ENCODE measurements at regions not wholly inside any gene's neighbourhood (a gene's known extent, or its start where the extent isn't known, plus 50 kb on each side); places are given as distances from the start of the nearest gene placed in this dataset.

DNA sequence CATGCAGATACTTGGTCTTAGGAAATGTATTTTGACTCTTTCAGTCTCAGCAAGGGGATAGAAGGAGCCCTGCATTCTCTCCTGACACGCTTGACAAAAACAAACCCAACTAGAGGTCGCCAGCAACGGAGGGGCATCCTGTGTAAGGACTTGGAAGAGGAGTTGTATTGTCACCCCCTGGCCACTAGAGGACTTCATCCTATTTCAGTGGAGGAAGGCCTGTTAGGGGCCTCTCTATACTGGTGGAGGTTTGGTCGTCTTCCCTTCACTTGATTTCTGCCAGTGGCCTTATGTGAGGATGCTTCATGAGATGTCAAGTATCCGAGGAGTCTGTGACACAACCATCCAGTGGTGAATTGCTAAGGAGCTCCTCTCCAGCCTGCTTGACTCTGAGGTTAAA lies 122.8 kb upstream of the STC2 start:
- Histone ChIP-seq H3K27me3 (no peaks in the 10 kb centered on the region), H3K36me3 (no peaks in the 10 kb centered on the region), H3K4me3 (no peak overlapping the region), H3K9me3 (no peaks in the 10 kb centered on the region), H3K4me1 (peaks cover 0 to 31% of the 10 kb centered on the region in 2 donors), H3K27ac (peak overlapping the region; percentile 58 to 92)
- TF ChIP-seq, protein P1, sequence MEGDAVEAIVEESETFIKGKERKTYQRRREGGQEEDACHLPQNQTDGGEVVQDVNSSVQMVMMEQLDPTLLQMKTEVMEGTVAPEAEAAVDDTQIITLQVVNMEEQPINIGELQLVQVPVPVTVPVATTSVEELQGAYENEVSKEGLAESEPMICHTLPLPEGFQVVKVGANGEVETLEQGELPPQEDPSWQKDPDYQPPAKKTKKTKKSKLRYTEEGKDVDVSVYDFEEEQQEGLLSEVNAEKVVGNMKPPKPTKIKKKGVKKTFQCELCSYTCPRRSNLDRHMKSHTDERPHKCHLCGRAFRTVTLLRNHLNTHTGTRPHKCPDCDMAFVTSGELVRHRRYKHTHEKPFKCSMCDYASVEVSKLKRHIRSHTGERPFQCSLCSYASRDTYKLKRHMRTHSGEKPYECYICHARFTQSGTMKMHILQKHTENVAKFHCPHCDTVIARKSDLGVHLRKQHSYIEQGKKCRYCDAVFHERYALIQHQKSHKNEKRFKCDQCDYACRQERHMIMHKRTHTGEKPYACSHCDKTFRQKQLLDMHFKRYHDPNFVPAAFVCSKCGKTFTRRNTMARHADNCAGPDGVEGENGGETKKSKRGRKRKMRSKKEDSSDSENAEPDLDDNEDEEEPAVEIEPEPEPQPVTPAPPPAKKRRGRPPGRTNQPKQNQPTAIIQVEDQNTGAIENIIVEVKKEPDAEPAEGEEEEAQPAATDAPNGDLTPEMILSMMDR (IDR thresholded peaks at IDR 0.05) = peak; percentile 27 to 50
- DNase-seq (ENCODE audit: low spot score) = no peak

DNA sequence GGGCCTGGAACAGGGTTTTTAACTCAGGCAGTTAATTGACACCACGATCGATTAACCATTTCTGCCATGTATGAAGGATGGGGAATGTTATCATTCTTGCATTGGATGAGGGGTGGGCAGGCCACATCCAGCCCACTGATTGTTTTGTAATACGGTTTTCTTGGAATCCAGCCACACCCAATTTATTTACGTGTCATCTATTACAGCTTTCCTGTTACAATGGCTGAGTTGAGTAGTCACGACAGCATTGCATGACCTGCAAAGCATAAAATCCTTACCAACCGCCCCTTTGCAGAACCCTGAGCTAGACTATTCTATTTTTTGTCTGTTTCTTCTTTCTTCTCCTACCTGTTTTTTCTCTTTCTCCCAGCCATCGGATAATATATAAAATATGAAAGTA lies 122.0 kb upstream of the STC2 start:
- no peak for DNase-seq (ENCODE audit: low spot score)
- TF ChIP-seq, protein P1 (IDR thresholded peaks at IDR 0.05) = no peak
- no peaks in the 10 kb centered on the region for H3K27me3 ChIP-seq

DNA sequence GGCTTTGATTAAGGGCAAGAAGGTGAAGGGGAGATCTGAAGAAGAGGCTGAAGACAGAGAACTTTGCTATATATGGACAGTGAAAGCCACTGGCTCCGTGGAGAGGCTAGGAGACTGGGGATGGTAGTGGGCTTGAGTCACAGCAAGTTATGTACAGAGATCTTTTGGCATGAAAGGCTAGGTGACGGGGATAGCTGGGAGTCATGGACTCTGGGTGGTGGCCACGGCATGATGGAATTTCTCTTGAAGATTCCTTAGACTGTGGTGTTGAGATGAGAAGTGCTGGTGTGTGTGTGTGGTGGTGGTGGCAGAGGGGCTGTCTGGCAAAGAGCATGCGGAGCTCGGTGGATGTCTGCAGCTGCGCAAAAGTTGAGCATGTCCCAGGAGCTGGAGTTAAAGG lies 120.6 kb upstream of the STC2 start:
- H3K27ac ChIP-seq = no peak overlapping the region
- no peaks in the 10 kb centered on the region for H3K36me3 ChIP-seq
- no peaks in the 10 kb centered on the region for H3K27me3 ChIP-seq
- no peaks in the 10 kb centered on the region for H3K9me3 ChIP-seq
- peaks cover 0 to 15% of the 10 kb centered on the region in 2 donors for H3K4me1 ChIP-seq
- DNase-seq (ENCODE audit: low spot score) = no peak
- H3K4me3 ChIP-seq = no peak overlapping the region
- TF ChIP-seq, protein P1 (IDR thresholded peaks at IDR 0.05) = no peak

More for the DNA sequence above, 122.0 kb upstream of the STC2 start:
- Histone ChIP-seq H3K9me3 (no peaks in the 10 kb centered on the region), H3K4me1 (peaks cover 0 to 27% of the 10 kb centered on the region in 2 donors), H3K36me3 (no peaks in the 10 kb centered on the region), H3K27ac (peak overlapping the region in 1 of 2 donors; percentile 92), H3K4me3 (no peak overlapping the region)

DNA sequence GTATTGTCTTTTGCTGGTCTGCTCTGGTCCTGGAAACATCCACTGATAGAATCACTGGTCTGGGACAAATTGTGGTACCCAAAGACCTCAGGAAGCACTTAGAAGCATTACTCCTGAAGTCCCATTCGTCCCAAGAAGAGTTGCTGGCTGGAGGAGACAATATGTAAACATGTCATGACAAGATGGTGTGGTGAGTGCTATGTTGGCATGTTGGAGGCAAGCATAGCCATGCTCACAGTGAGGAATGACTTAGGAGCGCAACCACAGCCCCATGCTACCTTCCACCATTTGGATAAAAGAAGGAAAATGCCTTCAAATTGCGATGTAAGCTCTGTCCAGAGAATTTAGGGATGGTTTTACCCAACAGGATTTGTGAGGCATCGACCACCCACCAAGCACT lies 115.8 kb upstream of the STC2 start:
- no peak for DNase-seq (ENCODE audit: low spot score)
- Histone ChIP-seq H3K4me3 (no peak overlapping the region), H3K9me3 (no peaks in the 10 kb centered on the region), H3K27ac (no peak overlapping the region), H3K4me1 (no peaks in the 10 kb centered on the region), H3K36me3 (no peaks in the 10 kb centered on the region), H3K27me3 (no peaks in the 10 kb centered on the region)
- TF ChIP-seq, protein P1 (IDR thresholded peaks at IDR 0.05) = no peak

DNA sequence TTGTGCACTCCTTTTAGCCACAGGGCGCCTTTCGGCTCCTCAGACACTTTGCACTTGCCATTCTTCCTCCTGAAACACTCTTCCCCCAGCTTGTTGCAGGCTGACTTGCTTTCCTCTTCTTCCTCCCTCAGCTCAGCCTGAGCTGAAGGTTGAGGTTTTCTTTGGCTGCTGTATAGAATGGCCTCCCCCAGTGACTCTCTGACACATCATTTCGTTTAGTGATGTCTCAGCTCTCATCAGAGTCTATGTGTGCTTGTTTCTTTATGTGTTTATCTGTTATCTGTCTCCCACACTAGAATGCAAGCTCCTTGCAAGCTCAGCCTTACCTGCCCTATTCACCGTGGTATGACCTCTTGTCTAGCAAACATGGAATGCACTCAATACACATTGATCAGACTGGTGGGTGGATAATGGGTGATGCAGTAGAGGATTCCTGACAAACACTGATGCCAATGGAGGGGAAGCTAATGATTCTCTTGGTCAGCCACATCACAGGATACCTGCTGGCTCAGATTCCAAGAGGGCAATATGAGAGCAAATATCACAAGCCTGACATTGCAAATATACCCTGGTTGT lies 112.9 kb upstream of the STC2 start:
- no peak overlapping the region for H3K4me3 ChIP-seq
- H3K27me3 ChIP-seq = no peaks in the 10 kb centered on the region
- no peaks in the 10 kb centered on the region for H3K36me3 ChIP-seq
- no peak overlapping the region for H3K27ac ChIP-seq
- H3K4me1 ChIP-seq = no peaks in the 10 kb centered on the region
- DNase-seq (ENCODE audit: low spot score) = no peak
- TF ChIP-seq, protein P1 (IDR thresholded peaks at IDR 0.05) = no peak
- H3K9me3 ChIP-seq = no peaks in the 10 kb centered on the region

- Histone ChIP-seq H3K9me3 (no peaks in the 10 kb centered on the region), H3K4me1 (no peaks in the 10 kb centered on the region), H3K27ac (no peak overlapping the region), H3K36me3 (no peaks in the 10 kb centered on the region), H3K27me3 (no peaks in the 10 kb centered on the region), H3K4me3 (no peak overlapping the region)
- TF ChIP-seq, protein P1 (IDR thresholded peaks at IDR 0.05) = no peak
- no peak for DNase-seq (ENCODE audit: low spot score)
Measured at GRCh38 chr5:173438951-173439350, 110.7 kb upstream of the STC2 start.
